Neural progenitor cell (in vitro differentiated cells): ENCODE measurements at regions not wholly inside any gene's neighbourhood (a gene's known extent, or its start where the extent isn't known, plus 50 kb on each side); places are given as distances from the start of the nearest gene placed in this dataset.

Source experiments
- CTCF ChIP-seq: fragments of 200-600 bp; sonication (generic); IDR thresholded peaks from 2 replicates; pipeline ENCODE4 v1.5.1; 2017; ENCODE audit warnings: antibody characterized with exemption, mild to moderate bottlenecking
- EZH2phosphoT487 ChIP-seq: fragments of 200-600 bp; sonication (generic); IDR thresholded peaks from 2 replicates; pipeline ENCODE4 v1.6.1; 2017; ENCODE audit warnings: antibody characterized with exemption

DNA sequence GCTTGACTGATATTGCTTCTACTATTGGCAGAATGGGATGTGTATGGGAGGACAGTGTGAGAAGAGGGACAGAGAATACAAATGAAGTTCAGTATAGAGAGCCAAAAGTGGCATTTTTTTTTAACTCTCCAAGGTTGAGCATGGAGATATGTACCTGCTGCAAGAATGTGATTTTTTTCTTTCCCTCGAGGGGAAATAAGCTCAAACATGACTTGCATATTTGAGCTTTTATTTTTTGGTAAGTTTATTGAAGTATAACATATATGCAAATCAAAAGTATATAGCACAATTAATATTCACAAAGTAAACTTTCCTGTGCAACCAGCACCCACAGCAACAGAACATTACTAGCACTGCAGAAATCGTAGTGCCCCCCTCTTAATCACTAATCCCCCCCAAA lies 285.7 kb upstream of the ADRA1B start:
- TF ChIP-seq CTCF (no peak), EZH2phosphoT487 (no peak)
